ENCODE measurements at regions not wholly inside any gene's neighbourhood (a gene's known extent, or its start where the extent isn't known, plus 50 kb on each side); places are given as distances from the start of the nearest gene placed in this dataset.

DNA sequence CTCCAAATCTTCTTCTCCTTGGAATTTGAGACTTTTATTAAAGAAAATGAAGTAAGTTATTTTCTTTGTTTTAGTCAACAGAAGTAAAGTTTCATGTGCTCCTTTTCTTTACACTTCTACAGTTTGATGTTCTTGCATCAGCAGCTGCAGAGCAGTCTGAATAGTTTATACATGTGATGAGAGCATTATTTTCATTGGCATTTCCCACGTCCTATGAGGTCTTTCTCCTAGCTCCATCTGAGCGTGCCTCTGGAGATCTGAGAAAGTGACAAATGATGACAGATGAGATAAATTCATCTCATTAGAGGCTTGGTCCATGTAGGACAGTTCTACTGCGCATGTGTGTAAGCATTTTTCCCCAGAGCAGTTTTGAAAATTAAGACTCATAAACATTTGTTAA is 1290.0 kb downstream of the UQCRFS1 start:
- Mint-ChIP-seq H3K9me3 (ENCODE audit: unreplicated experiment) (peaks cover 43% of the 10 kb centered on the region), H3K27me3 (ENCODE audit: insufficient read depth, unreplicated experiment) (no peaks in the 10 kb centered on the region), H3K4me1 (ENCODE audit: insufficient read depth, unreplicated experiment) (no peaks in the 10 kb centered on the region), H3K27ac (ENCODE audit: low read depth, unreplicated experiment) (no peak overlapping the region), H3K4me3 (ENCODE audit: unreplicated experiment) (no peak overlapping the region), H3K36me3 (ENCODE audit: insufficient read depth, unreplicated experiment) (peaks cover 6% of the 10 kb centered on the region)
- POLR2A ChIA-PET = no interaction called here
- TF ChIP-seq, protein P1, sequence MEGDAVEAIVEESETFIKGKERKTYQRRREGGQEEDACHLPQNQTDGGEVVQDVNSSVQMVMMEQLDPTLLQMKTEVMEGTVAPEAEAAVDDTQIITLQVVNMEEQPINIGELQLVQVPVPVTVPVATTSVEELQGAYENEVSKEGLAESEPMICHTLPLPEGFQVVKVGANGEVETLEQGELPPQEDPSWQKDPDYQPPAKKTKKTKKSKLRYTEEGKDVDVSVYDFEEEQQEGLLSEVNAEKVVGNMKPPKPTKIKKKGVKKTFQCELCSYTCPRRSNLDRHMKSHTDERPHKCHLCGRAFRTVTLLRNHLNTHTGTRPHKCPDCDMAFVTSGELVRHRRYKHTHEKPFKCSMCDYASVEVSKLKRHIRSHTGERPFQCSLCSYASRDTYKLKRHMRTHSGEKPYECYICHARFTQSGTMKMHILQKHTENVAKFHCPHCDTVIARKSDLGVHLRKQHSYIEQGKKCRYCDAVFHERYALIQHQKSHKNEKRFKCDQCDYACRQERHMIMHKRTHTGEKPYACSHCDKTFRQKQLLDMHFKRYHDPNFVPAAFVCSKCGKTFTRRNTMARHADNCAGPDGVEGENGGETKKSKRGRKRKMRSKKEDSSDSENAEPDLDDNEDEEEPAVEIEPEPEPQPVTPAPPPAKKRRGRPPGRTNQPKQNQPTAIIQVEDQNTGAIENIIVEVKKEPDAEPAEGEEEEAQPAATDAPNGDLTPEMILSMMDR (IDR thresholded peaks at IDR 0.05; ENCODE audit: unreplicated experiment) = no peak
- no TSS peak for BruUV-seq (replicated peaks)
- CTCF ChIA-PET = no interaction called here
- intact Hi-C loops (cut with micrococcal nuclease) = no loop called here
- DNase-seq (ENCODE audit: unreplicated experiment) = no peak

DNA sequence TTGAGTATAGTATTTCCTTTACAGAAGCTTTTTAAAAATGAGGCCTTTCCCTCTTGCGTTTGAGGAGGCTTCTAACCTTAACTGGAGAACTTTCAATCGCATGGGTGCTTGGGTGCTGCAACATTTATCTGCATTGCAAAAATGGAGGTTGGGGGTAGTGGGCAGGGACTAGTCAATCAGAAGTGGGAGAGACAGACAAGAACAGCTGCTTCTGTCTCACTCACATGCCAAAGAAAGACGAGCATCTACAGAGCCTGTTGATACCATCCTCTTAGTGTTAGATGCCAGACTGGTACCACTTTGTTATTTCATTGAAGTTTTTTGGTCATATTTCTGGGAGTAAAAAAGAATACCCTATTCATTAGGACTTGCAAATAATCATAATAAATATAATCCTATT is 1292.2 kb downstream of the UQCRFS1 start:
- ChIA-PET POLR2A (no interaction called here), CTCF (no interaction called here)
- Mint-ChIP-seq H3K27ac (ENCODE audit: low read depth, unreplicated experiment) (no peak overlapping the region), H3K27me3 (ENCODE audit: insufficient read depth, unreplicated experiment) (no peaks in the 10 kb centered on the region), H3K36me3 (ENCODE audit: insufficient read depth, unreplicated experiment) (peaks cover 6% of the 10 kb centered on the region), H3K4me3 (ENCODE audit: unreplicated experiment) (no peak overlapping the region), H3K9me3 (ENCODE audit: unreplicated experiment) (peaks cover 46% of the 10 kb centered on the region), H3K4me1 (ENCODE audit: insufficient read depth, unreplicated experiment) (no peaks in the 10 kb centered on the region)
- BruUV-seq (replicated peaks) = no TSS peak
- TF ChIP-seq, protein P1 (IDR thresholded peaks at IDR 0.05; ENCODE audit: unreplicated experiment) = no peak
- DNase-seq (ENCODE audit: unreplicated experiment) = no peak
- intact Hi-C loops (cut with micrococcal nuclease) = no loop called here

DNA sequence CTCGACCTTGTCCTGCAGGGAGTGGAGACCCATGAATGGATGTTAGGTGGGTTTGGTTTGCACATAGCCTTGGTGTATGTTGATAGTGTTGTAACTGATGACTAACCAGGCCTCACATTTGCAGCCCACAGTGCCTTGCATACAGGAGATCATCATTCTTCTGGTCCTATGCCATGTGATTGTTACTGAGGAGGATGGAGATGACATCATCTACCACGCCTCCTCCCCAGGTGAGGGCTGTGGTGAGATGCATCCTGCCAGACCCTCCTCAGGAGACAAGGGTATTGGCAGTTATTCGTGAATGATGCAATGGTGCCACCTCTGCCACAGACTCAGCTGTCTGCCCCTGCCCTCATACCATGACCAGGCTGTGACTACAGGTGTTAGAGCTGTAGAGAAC is 1294.1 kb downstream of the UQCRFS1 start:
- intact Hi-C loops (cut with micrococcal nuclease) = no loop called here
- DNase-seq (ENCODE audit: unreplicated experiment) = no peak
- Mint-ChIP-seq H3K4me3 (ENCODE audit: unreplicated experiment) (no peak overlapping the region), H3K27ac (ENCODE audit: low read depth, unreplicated experiment) (no peak overlapping the region), H3K4me1 (ENCODE audit: insufficient read depth, unreplicated experiment) (no peaks in the 10 kb centered on the region), H3K36me3 (ENCODE audit: insufficient read depth, unreplicated experiment) (peaks cover 6% of the 10 kb centered on the region), H3K27me3 (ENCODE audit: insufficient read depth, unreplicated experiment) (no peaks in the 10 kb centered on the region), H3K9me3 (ENCODE audit: unreplicated experiment) (peaks cover 36% of the 10 kb centered on the region)
- ChIA-PET POLR2A (no interaction called here), CTCF (interaction anchor here (0.6 kb wide), 1 partner anchor 482 kb away, joined by 3 read pairs; no protein-coding TSS in a partner anchor)
- BruUV-seq (replicated peaks) = no TSS peak
- TF ChIP-seq, protein P1 (IDR thresholded peaks at IDR 0.05; ENCODE audit: unreplicated experiment) = no peak

DNA sequence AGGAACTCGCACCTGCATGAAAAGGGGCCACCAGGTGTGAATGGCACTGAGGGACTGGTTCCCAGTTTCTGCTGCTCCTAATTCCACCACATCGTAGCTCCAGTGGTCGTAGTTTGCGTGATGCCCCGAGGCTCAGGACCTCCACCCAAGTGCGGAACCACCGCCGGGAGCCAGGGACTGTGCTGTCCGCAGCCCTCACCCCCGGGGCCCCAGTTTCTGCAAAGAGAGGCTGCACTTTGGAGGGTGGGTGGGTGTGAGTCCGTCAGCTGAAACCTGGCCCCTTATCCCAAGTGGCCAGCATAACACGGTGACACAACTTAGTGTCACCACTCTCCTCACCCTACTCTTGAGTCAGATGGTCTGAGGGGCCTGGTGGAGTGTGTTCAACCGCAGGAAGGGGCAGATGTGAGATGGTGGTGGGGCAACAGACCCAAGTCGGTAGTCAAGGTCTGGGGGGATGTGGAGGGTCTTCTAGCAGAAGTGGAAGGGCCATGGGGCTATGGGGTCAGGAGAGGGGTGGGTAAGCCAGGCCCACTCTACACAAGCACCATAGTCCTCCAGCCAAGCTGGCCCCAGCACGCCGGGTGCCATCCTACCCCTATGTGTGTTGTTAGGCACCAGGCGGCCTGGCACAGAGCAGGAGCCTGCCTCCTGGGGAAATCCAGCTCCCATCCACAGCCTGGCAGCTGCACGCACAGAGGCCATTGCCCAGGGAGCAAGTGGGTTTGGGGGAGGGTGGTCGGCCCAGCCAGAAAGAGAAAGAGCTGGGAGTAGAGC is 1301.6 kb downstream of the UQCRFS1 start:
- intact Hi-C loops (cut with micrococcal nuclease) = no loop called here
- TF ChIP-seq, protein P1 (IDR thresholded peaks at IDR 0.05; ENCODE audit: unreplicated experiment) = no peak
- no peaks in the 10 kb centered on the region for H3K27me3 Mint-ChIP-seq (ENCODE audit: insufficient read depth, unreplicated experiment)
- ChIA-PET CTCF (no interaction called here), POLR2A (no interaction called here)
- H3K9me3 Mint-ChIP-seq (ENCODE audit: unreplicated experiment) = no peaks in the 10 kb centered on the region
- H3K36me3 Mint-ChIP-seq (ENCODE audit: insufficient read depth, unreplicated experiment) = no peaks in the 10 kb centered on the region
- H3K4me1 Mint-ChIP-seq (ENCODE audit: insufficient read depth, unreplicated experiment) = no peaks in the 10 kb centered on the region
- H3K27ac Mint-ChIP-seq (ENCODE audit: low read depth, unreplicated experiment) = no peak overlapping the region
- no TSS peak for BruUV-seq (replicated peaks)
- DNase-seq (ENCODE audit: unreplicated experiment) = no peak
- H3K4me3 Mint-ChIP-seq (ENCODE audit: unreplicated experiment) = no peak overlapping the region
